Iris pigment epithelial cell (primary cell): ENCODE measurements at regions not wholly inside any gene's neighbourhood (a gene's known extent, or its start where the extent isn't known, plus 50 kb on each side); places are given as distances from the start of the nearest gene placed in this dataset.

Source experiments
- DNase-seq: peaks from one replicate; pipeline ENCODE4 v3.0.0-alpha.2; 2011; ENCODE audit warnings: low read depth

- DNase-seq: peak; percentile 1
These were observed 882.9 kb downstream of the RPA4 start for GRCh38 chrX:97766501-97767095.

DNA sequence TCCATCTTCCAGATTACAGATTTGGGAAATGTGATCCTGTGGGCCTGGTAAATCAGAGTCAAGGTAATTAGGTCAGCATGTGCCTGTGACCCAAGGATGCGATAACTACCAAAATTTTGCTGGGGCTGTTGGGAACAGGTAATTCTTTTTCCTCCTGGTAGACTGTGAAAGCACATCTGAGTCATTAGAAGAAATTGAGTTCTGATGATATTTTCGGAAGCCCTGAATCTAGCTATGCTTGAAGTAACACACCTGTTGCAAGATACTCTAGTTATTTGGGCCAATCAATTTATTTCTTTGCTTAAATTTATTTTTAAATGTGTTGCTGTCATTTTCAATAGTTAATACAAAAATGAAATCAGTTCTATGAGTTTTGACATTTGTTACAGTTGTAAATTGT lies 903.6 kb downstream of the RPA4 start:
- no peak for DNase-seq

- DNase-seq: no peak
These were observed 904.1 kb downstream of the RPA4 start for GRCh38 chrX:97787849-97788248.

GRCh38 chrX:97790850-97791249 lies 907.1 kb downstream of the RPA4 start:
- no peak for DNase-seq

DNA sequence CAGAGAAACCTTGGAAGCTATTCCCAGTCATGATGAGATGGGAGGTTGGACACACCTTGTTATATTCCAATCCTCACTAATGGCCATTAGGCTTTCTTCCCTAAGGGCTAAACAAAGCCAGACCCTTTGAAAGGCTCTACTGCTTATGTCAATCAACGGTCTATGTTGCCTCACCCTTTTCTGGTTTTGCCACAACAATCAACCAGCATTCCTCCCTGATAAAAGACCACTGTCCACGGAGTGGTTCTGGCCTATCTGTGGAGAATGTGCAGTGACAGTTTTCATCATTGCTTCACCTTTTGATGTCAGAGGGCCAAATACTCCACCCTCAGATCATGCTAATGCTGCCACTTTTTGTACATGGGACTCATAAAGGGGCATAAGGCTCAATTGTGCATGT lies 913.4 kb downstream of the RPA4 start:
- DNase-seq: no peak

DNA sequence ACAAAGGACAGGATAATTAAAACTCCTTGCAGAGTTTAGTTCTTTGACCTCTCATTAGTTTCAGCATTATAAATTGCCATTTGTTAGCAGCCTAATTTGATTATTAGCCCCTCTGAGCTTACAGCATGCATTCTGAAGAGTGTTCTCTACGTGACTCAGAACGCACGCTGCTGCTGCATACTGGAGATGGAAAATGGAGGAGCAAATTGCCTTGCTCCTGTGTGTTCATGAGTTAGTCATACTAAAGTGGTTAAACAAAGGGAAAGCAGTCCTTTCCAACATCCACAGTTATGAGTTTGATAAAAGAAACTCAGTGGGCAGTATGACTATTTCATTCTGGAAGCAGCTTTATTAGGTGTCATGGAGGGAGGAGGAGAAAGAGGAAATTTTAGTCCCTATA lies 922.5 kb downstream of the RPA4 start:
- peak; percentile 6 for DNase-seq

- no peak for DNase-seq
These were observed 923.2 kb downstream of the RPA4 start for GRCh38 chrX:97806946-97807345.

- DNase-seq: no peak
These were observed 936.5 kb downstream of the RPA4 start for GRCh38 chrX:97820170-97820569.

DNA sequence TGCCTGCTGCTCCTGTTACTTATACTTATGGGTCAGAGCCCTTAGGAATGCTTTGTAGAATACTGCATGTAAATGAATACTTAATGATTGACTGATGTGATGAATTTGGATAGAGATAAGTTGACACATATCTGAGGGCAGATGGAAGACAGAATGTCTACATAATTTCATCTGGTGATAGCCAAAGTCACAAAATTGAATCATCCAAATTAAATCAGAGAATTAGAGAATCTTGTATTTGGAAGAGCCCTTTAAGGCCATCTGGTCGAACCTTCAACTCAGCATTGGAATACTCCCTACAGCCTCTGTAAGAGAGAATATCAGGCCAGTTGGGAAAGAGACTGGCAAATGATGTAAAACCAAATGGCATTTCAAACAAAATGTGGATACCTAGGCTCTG lies 944.8 kb downstream of the RPA4 start:
- no peak for DNase-seq

DNA sequence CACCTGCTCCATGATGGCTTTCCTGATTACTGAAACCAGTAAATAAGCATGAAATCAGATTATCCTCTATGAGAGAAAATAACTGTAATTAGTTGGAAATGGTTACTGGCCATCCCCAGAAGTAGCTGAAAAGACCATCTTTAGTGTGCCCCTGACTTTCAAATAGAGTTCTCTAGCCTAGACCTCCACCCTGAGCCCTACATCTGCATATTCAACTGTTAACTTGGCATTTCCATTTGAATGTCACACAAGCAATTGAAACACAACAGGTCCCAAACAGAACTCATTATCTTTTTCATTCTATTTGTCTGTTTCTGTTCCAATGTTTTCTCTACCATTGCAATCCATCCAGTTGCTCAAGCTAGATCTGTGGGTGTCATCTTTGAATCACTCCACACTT lies 952.3 kb downstream of the RPA4 start:
- DNase-seq: no peak

GRCh38 chrX:97841544-97842179 lies 958.0 kb downstream of the RPA4 start:
- DNase-seq: no peak

DNA sequence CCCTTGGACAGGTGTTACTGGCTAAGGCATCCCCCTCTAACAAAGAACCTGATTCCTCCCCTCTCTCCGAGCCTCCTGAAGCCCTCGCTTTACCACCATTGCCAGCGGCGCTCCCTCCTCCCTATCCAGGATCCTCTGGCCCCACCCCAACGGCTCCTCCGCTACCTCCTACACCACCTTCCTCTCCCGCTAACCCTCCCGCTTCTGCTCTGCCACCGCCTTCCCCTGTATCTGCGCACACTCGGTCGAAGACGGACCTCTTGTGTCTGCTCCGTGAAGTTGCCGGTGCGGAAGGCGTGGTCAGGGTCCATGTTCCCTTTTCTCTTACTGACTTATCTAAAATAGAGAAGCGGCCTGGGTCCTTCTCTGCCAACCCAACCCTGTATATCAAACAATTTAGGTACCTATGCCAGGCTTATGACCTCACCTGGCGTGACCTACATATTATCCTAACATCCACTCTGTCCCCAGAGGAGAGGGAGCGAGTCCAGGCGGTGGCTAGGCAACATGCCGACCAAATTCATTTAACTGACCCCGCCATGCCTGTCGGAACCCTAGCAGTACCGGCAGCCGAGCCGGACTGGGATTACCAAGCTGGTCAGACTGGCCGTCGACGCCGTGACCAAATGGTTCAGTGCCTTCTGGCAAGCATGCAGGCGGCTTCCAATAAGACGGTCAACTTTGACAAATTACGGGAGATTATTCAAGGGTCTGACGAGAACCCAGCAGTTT lies 958.9 kb downstream of the RPA4 start:
- no peak for DNase-seq

GRCh38 chrX:97843200-97843811 lies 959.6 kb downstream of the RPA4 start:
- DNase-seq: no peak

GRCh38 chrX:97844161-97844560 lies 960.5 kb downstream of the RPA4 start:
- DNase-seq: no peak

DNA sequence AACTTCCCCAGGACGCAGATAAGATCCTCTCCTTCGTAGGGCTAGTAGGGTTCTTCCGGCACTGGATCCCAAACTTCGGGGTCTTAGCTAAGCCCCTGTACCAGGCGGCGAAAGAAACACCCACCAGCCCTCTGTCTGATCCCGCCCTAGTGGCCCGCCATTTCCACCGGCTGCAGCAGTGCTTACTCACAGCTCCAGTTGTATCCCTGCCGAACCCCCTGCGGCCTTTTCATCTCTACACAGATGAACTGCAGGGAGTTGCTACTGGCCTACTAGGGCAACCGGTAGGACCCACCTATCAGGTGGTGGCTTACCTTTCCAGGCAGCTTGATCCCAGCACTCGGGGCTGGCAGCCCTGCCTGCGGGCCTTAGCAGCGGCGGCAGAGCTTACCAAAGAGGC lies 961.2 kb downstream of the RPA4 start:
- no peak for DNase-seq

- no peak for DNase-seq
These were observed 961.7 kb downstream of the RPA4 start for GRCh38 chrX:97845451-97845850.

- DNase-seq: no peak
These were observed 962.5 kb downstream of the RPA4 start for GRCh38 chrX:97846228-97846627.

- DNase-seq: no peak
These were observed 963.1 kb downstream of the RPA4 start for GRCh38 chrX:97846718-97847237.

DNA sequence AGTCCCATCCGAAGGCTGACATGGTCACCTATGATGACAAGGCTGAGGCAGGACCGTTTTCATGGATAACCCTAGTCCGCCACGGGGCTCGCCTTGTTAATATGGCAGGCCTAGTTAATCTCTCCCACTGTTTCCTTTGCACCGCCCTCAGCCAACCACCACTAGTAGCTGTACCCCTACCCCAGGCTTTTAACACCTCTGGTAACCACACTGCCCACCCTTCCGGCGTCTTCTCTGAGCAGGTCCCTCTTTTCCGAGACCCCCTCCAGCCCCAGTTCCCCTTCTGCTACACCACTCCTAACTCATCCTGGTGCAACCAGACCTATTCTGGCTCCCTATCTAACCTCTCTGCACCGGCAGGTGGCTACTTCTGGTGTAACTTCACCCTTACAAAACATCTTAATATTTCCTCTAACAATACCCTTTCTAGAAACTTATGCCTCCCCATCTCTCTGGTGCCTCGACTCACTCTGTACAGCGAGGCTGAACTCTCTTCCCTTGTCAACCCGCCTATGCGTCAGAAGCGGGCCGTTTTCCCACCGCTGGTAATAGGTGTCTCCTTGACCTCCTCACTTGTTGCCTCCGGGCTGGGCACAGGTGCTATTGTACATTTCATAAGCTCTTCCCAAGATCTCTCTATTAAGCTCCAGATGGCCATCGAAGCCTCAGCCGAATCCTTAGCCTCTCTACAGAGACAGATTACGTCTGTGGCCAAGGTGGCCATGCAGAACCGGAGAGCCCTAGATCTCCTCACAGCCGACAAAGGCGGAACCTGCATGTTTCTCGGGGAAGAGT lies 964.4 kb downstream of the RPA4 start:
- DNase-seq: no peak

DNA sequence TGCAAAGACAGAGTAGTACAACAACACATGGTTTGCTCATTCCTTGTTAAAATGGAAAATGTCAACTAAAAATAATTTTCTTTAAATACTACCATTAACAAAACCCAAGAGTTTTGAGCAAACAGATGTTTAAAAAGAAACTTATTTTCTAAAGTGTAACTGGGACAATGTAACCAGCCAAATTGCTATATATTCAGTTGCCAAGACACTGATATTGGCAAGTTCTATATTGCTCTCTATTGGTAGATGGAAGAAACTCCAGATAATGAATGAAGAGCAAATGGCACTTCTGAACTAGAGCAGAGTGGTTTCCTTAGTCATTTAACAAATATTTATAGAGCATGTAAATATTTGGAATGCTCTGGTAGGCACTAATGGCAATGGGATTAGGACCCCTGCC lies 966.2 kb downstream of the RPA4 start:
- DNase-seq: no peak

DNA sequence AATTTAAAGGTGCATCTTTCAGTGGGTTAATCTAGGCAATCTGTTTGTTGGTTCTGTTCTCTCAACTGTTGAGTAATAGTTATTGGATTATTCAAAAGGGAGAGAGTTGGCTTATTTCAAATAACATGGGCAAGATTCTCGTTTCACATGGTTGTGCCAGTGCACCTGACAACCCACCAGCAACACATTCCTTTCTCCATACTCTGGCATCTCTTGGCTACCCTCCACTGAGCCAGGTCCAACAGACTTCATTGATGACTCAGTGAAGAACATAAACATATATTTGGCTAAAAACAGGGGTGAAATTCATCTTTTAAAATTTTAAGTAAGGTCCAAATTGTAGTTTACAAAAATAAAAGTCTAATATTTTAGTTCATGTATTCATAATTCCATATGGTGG lies 967.2 kb downstream of the RPA4 start:
- DNase-seq: no peak

DNA sequence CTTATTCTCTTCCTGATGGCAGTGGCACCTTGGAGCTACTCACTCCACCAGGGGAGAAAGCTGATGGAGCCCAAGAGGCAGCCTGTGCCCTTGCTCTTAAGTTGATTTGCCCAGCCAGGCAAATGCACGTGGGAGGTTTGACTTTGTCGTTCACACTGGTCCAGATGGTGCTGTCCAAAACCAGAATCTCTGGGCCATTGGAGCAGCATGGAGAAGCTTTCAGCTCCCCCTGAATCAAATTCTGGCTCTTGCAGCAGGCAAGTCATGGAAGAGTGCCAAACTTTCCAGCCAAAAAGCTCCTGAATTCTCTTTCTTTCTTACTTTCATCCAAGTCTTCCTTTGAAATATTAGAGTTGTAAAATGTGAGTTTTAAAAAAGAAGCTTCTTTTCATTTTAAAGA lies 970.4 kb downstream of the RPA4 start:
- DNase-seq: no peak
